Keratinocyte (primary cell): ENCODE measurements at regions not wholly inside any gene's neighbourhood (a gene's known extent, or its start where the extent isn't known, plus 50 kb on each side); places are given as distances from the start of the nearest gene placed in this dataset.

Experiments used
- DNase-seq: peaks from one replicate; pipeline ENCODE4 v3.0.0-alpha.2; 2011; ENCODE audit warnings: low read depth, missing footprints, low spot score
- FAIRE-seq: peaks from 2 replicates; lab custom pipeline; 2011; peaks lifted over from hg19 to GRCh38; lab: Jason Lieb, UNC
- H2AFZ ChIP-seq: 2 replicates; pipeline ENCODE4 v1.6.0; 2012; ENCODE audit warnings: low read length, control low read depth, inconsistent platforms; ENCODE audit not compliant: control insufficient read depth
- H3K27ac ChIP-seq: 2 replicates; pipeline ENCODE4 v1.5.1; 2011; ENCODE audit warnings: low read length; ENCODE audit not compliant: control insufficient read depth, insufficient read depth
- H3K27me3 ChIP-seq: 3 replicates; pipeline ENCODE4 v1.6.0; 2011; ENCODE audit warnings: low read length; ENCODE audit not compliant: control insufficient read depth, insufficient read depth; ENCODE audit errors: extremely low read depth
- H3K36me3 ChIP-seq, 2 experiments: 2 replicates in 1 of 2; 3 replicates in 1 of 2; pipeline ENCODE4 v1.5.1; 2011; ENCODE audit warnings: low read length in 2 of 2, mild to moderate bottlenecking in 1 of 2; ENCODE audit not compliant: control insufficient read depth in 2 of 2, insufficient read depth in 2 of 2; ENCODE audit errors: extremely low read depth in 1 of 2
- H3K4me1 ChIP-seq: 3 replicates; pipeline ENCODE4 v1.5.1; 2011; ENCODE audit warnings: low read length; ENCODE audit not compliant: control insufficient read depth, insufficient read depth; ENCODE audit errors: extremely low read depth
- H3K4me2 ChIP-seq: 3 replicates; pipeline ENCODE4 v1.6.0; 2011; ENCODE audit warnings: low read depth, low read length; ENCODE audit not compliant: control insufficient read depth, insufficient read depth; ENCODE audit errors: extremely low read depth
- H3K4me3 ChIP-seq, 3 experiments: fragments of 200-600 bp in 1 of 3; sonication (generic) in 1 of 3; 2 replicates in 2 of 3; 3 replicates in 1 of 3; pipeline ENCODE4 v1.5.1; 2011 to 2016; ENCODE audit warnings: low read length in 3 of 3, mild to moderate bottlenecking in 3 of 3, control low read depth in 2 of 3, inconsistent platforms in 1 of 3, low read depth in 1 of 3, mixed read lengths in 1 of 3, mixed run types in 1 of 3, moderate library complexity in 1 of 3; ENCODE audit not compliant: control insufficient read depth in 2 of 3, insufficient read depth in 2 of 3; ENCODE audit errors: extremely low read depth in 1 of 3
- H3K79me2 ChIP-seq: 2 replicates; pipeline ENCODE4 v1.6.0; 2012; ENCODE audit warnings: low read length; ENCODE audit not compliant: control insufficient read depth, insufficient read depth
- H3K9ac ChIP-seq: 3 replicates; pipeline ENCODE4 v1.6.0; 2011; ENCODE audit warnings: low read length; ENCODE audit not compliant: control insufficient read depth, insufficient read depth; ENCODE audit errors: extremely low read depth
- H3K9me1 ChIP-seq: 3 replicates; pipeline ENCODE4 v1.6.0; 2011; ENCODE audit warnings: low read length; ENCODE audit not compliant: control insufficient read depth, insufficient read depth; ENCODE audit errors: extremely low read depth
- H3K9me3 ChIP-seq: 2 replicates; pipeline ENCODE4 v1.5.1; 2012; ENCODE audit warnings: low read depth, low read length; ENCODE audit not compliant: control insufficient read depth
- H4K20me1 ChIP-seq: 3 replicates; pipeline ENCODE4 v1.6.0; 2011; ENCODE audit warnings: low read length; ENCODE audit not compliant: control insufficient read depth, insufficient read depth; ENCODE audit errors: extremely low read depth
- CTCF ChIP-seq, 3 experiments: IDR thresholded peaks in 1 of 3; conservative IDR thresholded peaks in 1 of 3; optimal IDR thresholded peaks in 1 of 3; 2 replicates in 2 of 3; 3 replicates in 1 of 3; pipeline versions ENCODE3 to v1.5.1; 2011; ENCODE audit warnings: low read length in 3 of 3, mild to moderate bottlenecking in 3 of 3, moderate library complexity in 2 of 3, control low read depth in 1 of 3, inconsistent platforms in 1 of 3; ENCODE audit not compliant: insufficient read depth in 2 of 3; ENCODE audit errors: extremely low read depth in 1 of 3
- EZH2 ChIP-seq: IDR thresholded peaks from one replicate; pipeline ENCODE4 v1.6.1; 2012; ENCODE audit warnings: inconsistent platforms, mild to moderate bottlenecking, low read length, moderate library complexity
- dilution Hi-C: fragments of 300-500 bp; cut with MboI; formaldehyde crosslinking; loops from one replicate; pipeline ENCODE4 v1.7.0; 2020; ENCODE audit warnings: low sequenced_read_pairs; ENCODE audit not compliant: extremely low pct_ligation_motif_present

GRCh38 chr5:74261866-74262265 lies 378.7 kb downstream of the ENC1 start:
- FAIRE-seq: no peak
- no peak for TF ChIP-seq CTCF (optimal IDR thresholded peaks at IDR 0.05 in 1 of 3, IDR thresholded peaks at IDR 0.05 in 1 of 3, conservative IDR thresholded peaks at IDR 0.05 in 1 of 3; ENCODE audit: extremely low read depth in 1 of 3, insufficient read depth in 2 of 3, low read length in 3 of 3)
- TF ChIP-seq EZH2: no peak
- no peak overlapping the region for H3K27ac ChIP-seq
- dilution Hi-C loops: no loop called here
- no peak overlapping the region for H3K9ac ChIP-seq
- no peaks in the 10 kb centered on the region for H3K9me3 ChIP-seq
- no peak overlapping the region for H3K4me3 ChIP-seq
- H2AFZ ChIP-seq: no peak overlapping the region
- no peaks in the 10 kb centered on the region for H3K9me1 ChIP-seq
- no peak for DNase-seq
- H3K36me3 ChIP-seq: no peaks in the 10 kb centered on the region
- H4K20me1 ChIP-seq: no peaks in the 10 kb centered on the region
- no peak overlapping the region for H3K4me2 ChIP-seq
- no peaks in the 10 kb centered on the region for H3K4me1 ChIP-seq
- no peaks in the 10 kb centered on the region for H3K27me3 ChIP-seq
- no peaks in the 10 kb centered on the region for H3K79me2 ChIP-seq

GRCh38 chr5:74261421-74261820 lies 379.1 kb downstream of the ENC1 start:
- H3K27ac ChIP-seq: no peak overlapping the region
- H2AFZ ChIP-seq: no peak overlapping the region
- no peaks in the 10 kb centered on the region for H3K9me1 ChIP-seq
- H3K9me3 ChIP-seq: no peaks in the 10 kb centered on the region
- H3K36me3 ChIP-seq: no peaks in the 10 kb centered on the region
- dilution Hi-C loops: no loop called here
- H3K27me3 ChIP-seq: no peaks in the 10 kb centered on the region
- no peaks in the 10 kb centered on the region for H4K20me1 ChIP-seq
- H3K9ac ChIP-seq: no peak overlapping the region
- H3K4me3 ChIP-seq: no peak overlapping the region
- no peaks in the 10 kb centered on the region for H3K4me1 ChIP-seq
- TF ChIP-seq EZH2: no peak
- TF ChIP-seq CTCF (optimal IDR thresholded peaks at IDR 0.05 in 1 of 3, IDR thresholded peaks at IDR 0.05 in 1 of 3, conservative IDR thresholded peaks at IDR 0.05 in 1 of 3; ENCODE audit: extremely low read depth in 1 of 3, insufficient read depth in 2 of 3, low read length in 3 of 3): no peak
- no peak for DNase-seq
- no peak overlapping the region for H3K4me2 ChIP-seq
- H3K79me2 ChIP-seq: no peaks in the 10 kb centered on the region
- no peak for FAIRE-seq
